Gastroesophageal sphincter (tissue), 3 donors: ENCODE measurements at regions not wholly inside any gene's neighbourhood (a gene's known extent, or its start where the extent isn't known, plus 50 kb on each side); places are given as distances from the start of the nearest gene placed in this dataset.

Experiments used
- EP300 ChIP-seq: sonication (generic); formaldehyde crosslinking; IDR thresholded peaks from one replicate; pipeline ENCODE4 v1.6.1; 2017; ENCODE audit warnings: antibody characterized with exemption, mild to moderate bottlenecking
- POLR2A ChIP-seq, 2 donors: fragments of 450-650 bp; IDR thresholded peaks; one replicate each; pipeline ENCODE4 v1.6.1; 2017; ENCODE audit warnings: antibody characterized with exemption in 2 of 2, mild to moderate bottlenecking in 2 of 2, moderate library complexity in 1 of 2
- POLR2AphosphoS5 ChIP-seq: sonication (generic); formaldehyde crosslinking; IDR thresholded peaks from one replicate; pipeline ENCODE4 v1.6.1; 2017; ENCODE audit warnings: antibody characterized with exemption
- TF ChIP-seq, protein P1 (sequence below), 4 experiments: fragments of 200-600 bp in 2 of 4; fragments of 450-650 bp in 2 of 4; sonication (generic) in 1 of 4; IDR thresholded peaks; one replicate each; pipeline ENCODE4 v1.5.1; 2017 to 2019; ENCODE audit warnings: antibody characterized with exemption in 4 of 4, mild to moderate bottlenecking in 2 of 4, moderate library complexity in 2 of 4

DNA sequence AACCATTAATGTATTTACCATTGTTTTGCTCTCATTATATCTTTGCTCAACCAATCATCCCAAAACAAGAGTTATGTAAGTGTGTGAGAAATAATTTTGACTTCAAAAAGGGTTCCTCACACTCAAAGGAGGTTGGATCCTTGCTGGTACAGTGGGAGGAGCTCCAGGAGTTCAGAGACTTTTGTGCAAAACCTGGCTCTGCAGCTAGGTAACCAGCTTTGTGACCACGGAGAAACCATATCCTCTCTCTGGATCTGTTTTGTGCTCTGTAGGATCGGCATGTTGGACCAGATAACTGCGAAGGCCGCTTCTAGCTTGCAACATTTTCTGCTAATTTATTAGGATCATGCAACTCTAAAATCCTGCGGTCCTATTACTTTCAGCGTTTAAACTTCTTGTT lies 128.6 kb upstream of the LIPC start:
- TF ChIP-seq, protein P1, sequence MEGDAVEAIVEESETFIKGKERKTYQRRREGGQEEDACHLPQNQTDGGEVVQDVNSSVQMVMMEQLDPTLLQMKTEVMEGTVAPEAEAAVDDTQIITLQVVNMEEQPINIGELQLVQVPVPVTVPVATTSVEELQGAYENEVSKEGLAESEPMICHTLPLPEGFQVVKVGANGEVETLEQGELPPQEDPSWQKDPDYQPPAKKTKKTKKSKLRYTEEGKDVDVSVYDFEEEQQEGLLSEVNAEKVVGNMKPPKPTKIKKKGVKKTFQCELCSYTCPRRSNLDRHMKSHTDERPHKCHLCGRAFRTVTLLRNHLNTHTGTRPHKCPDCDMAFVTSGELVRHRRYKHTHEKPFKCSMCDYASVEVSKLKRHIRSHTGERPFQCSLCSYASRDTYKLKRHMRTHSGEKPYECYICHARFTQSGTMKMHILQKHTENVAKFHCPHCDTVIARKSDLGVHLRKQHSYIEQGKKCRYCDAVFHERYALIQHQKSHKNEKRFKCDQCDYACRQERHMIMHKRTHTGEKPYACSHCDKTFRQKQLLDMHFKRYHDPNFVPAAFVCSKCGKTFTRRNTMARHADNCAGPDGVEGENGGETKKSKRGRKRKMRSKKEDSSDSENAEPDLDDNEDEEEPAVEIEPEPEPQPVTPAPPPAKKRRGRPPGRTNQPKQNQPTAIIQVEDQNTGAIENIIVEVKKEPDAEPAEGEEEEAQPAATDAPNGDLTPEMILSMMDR (IDR thresholded peaks at IDR 0.05), result no peak
- TF ChIP-seq POLR2AphosphoS5 (no peak), POLR2A (IDR thresholded peaks at IDR 0.05) (no peak), EP300 (no peak)
